ENCODE measurements at regions not wholly inside any gene's neighbourhood (a gene's known extent, or its start where the extent isn't known, plus 50 kb on each side); places are given as distances from the start of the nearest gene placed in this dataset.

DNA sequence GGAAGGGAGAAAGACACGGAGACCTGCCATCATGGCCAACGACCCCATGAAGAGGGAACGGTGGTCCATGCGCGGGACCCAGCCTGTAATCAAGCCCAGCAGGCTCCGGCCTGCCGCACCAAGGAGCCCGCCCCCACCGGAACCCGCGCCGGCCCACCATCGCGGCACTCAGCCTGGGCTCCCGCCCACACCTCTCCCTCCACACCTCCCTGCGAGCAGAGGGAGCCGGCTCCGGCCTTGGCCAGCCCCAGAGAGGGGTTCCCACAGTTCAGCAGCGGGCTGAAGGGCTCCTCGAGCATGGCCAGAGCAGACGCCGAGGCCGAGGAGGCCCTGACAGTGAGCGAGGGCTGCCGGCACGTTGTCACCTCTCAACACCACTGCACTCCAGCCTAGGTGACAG lies 1302.8 kb upstream of the CNTN5 start:
- Histone ChIP-seq H3K79me2 (ENCODE audit: control insufficient read depth, insufficient read depth, low read length) (no peaks in the 10 kb centered on the region), H3K27me3 (ENCODE audit: control insufficient read depth in 2 of 2, insufficient read depth in 2 of 2, low read length in 2 of 2) (no peaks in the 10 kb centered on the region), H2AFZ (ENCODE audit: low read depth, low read length) (no peak overlapping the region), H3K9me1 (ENCODE audit: control insufficient read depth, insufficient read depth, low read length) (no peaks in the 10 kb centered on the region), H3K4me1 (replicated peaks in 1 of 2; ENCODE audit: control insufficient read depth in 2 of 2, insufficient read depth in 2 of 2, low read length in 2 of 2) (no peaks in the 10 kb centered on the region), H4K20me1 (replicated peaks; ENCODE audit: control insufficient read depth, insufficient read depth, low read length) (no peaks in the 10 kb centered on the region), H3K4me2 (ENCODE audit: insufficient read depth, low read length) (no peak overlapping the region), H3K4me3 (no peak overlapping the region), H3K36me3 (ENCODE audit: control insufficient read depth, insufficient read depth, low read length) (no peaks in the 10 kb centered on the region), H3K9me3 (replicated peaks; ENCODE audit: control insufficient read depth, insufficient read depth, low read depth, low read length) (peaks cover 5% of the 10 kb centered on the region; the same call in 1 of the 2 replicates), H3K27ac (ENCODE audit: extremely low read depth, low read depth, low read length) (no peak overlapping the region), H3K9ac (ENCODE audit: insufficient read depth in 1 of 2, low read depth in 2 of 2, low read length in 2 of 2) (no peak overlapping the region)
- intact Hi-C loops (cut with micrococcal nuclease) = no loop called here
- FAIRE-seq = no peak
- in situ Hi-C loops (cut with MboI) = no loop called here
- no peak for ATAC-seq
- WGBS (ENCODE audit: insufficient coverage, low coverage, missing lambda C conversion rate) = 55% methylated on average over 18 of the region's 26 CpGs
- DNase-seq (ENCODE audit: extremely low read depth in 1 of 4, low spot score in 3 of 4) = no peak
- no TSS peak for BruUV-seq (replicated peaks)
- TF ChIP-seq ZNF584 (CRISPR knock-in tag; IDR thresholded peaks at IDR 0.05; ENCODE audit: low read depth) = no peak
- CTCF ChIA-PET (ENCODE audit: low intra/inter-chr PET ratio) = no interaction called here
- POLR2A ChIA-PET = interaction anchor here (0.6 kb wide), 1 partner anchor 1266 kb away, joined by 3 read pairs; no protein-coding TSS in a partner anchor

DNA sequence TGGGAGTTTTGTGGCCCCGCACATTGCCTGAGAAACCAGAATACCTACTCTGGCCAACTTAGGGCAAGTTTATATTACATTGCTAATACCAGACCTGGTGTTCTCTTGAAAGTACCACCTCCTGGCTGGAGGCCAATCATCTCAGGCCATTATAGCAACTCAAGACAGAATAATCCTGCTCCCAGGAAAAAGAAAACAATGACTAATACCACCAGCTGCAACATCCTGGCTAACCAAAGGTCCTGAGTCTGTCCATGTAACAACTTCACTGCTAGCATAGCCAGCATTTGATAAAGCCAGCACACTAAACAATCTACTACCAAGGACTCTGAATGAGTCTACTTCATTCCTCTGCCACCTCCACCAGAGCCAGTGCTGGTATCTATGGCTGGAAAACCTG lies 1298.7 kb upstream of the CNTN5 start:
- no peak for FAIRE-seq
- POLR2A ChIA-PET = no interaction called here
- Histone ChIP-seq H3K4me1 (replicated peaks in 1 of 2; ENCODE audit: control insufficient read depth in 2 of 2, insufficient read depth in 2 of 2, low read length in 2 of 2) (no peaks in the 10 kb centered on the region), H3K9me1 (ENCODE audit: control insufficient read depth, insufficient read depth, low read length) (no peaks in the 10 kb centered on the region), H3K4me2 (ENCODE audit: insufficient read depth, low read length) (no peak overlapping the region), H4K20me1 (replicated peaks; ENCODE audit: control insufficient read depth, insufficient read depth, low read length) (no peaks in the 10 kb centered on the region), H3K27me3 (ENCODE audit: control insufficient read depth in 2 of 2, insufficient read depth in 2 of 2, low read length in 2 of 2) (no peaks in the 10 kb centered on the region), H3K4me3 (no peak overlapping the region), H3K79me2 (ENCODE audit: control insufficient read depth, insufficient read depth, low read length) (no peaks in the 10 kb centered on the region), H3K36me3 (ENCODE audit: control insufficient read depth, insufficient read depth, low read length) (no peaks in the 10 kb centered on the region), H3K27ac (ENCODE audit: extremely low read depth, low read depth, low read length) (no peak overlapping the region), H3K9me3 (replicated peaks; ENCODE audit: control insufficient read depth, insufficient read depth, low read depth, low read length) (peaks cover 5% of the 10 kb centered on the region; the same call in 1 of the 2 replicates), H3K9ac (ENCODE audit: insufficient read depth in 1 of 2, low read depth in 2 of 2, low read length in 2 of 2) (no peak overlapping the region), H2AFZ (ENCODE audit: low read depth, low read length) (peak overlapping the region; percentile 61; the same call in 1 of the 2 replicates)
- intact Hi-C loops (cut with micrococcal nuclease) = no loop called here
- BruUV-seq (replicated peaks) = no TSS peak
- 13% methylated on average over 1 of the region's 1 CpG for WGBS (ENCODE audit: insufficient coverage, low coverage, missing lambda C conversion rate)
- CTCF ChIA-PET (ENCODE audit: low intra/inter-chr PET ratio) = no interaction called here
- no peak for TF ChIP-seq ZNF41 (CRISPR knock-in tag; conservative IDR thresholded peaks at IDR 0.05)
- TF ChIP-seq NFIC (IDR thresholded peaks at IDR 0.05) = peak; percentile 57
- TF ChIP-seq KDM2B (CRISPR knock-in tag; IDR thresholded peaks at IDR 0.05) = no peak
- no peak for TF ChIP-seq ELF1 (tag; IDR thresholded peaks at IDR 0.05)
- no peak for DNase-seq (ENCODE audit: extremely low read depth in 1 of 4, low spot score in 3 of 4)
- ATAC-seq = no peak
- in situ Hi-C loops (cut with MboI) = no loop called here

Measured in K562 (cell line).